ENCODE measurements at regions not wholly inside any gene's neighbourhood (a gene's known extent, or its start where the extent isn't known, plus 50 kb on each side); places are given as distances from the start of the nearest gene placed in this dataset.

- no peak overlapping the region for H3K4me3 ChIP-seq
- intact Hi-C loops (cut with DNase I), result no loop called here
- 91 to 100% (median 93%) methylated on average over 2 of the region's 2 CpGs for WGBS, 4 donors
- H3K9me3 ChIP-seq (replicated peaks in 1 of 3), result no peaks in the 10 kb centered on the region
- no peak for DNase-seq
- no peaks in the 10 kb centered on the region for H3K27me3 ChIP-seq
- no peak overlapping the region for H3K27ac ChIP-seq
- TF ChIP-seq POLR2A (IDR thresholded peaks at IDR 0.05) (no peak), CTCF (IDR thresholded peaks at IDR 0.05) (no peak)
- H3K4me1 ChIP-seq (replicated peaks in 1 of 2), result no peaks in the 10 kb centered on the region
- H3K36me3 ChIP-seq (replicated peaks in 1 of 2), result no peaks in the 10 kb centered on the region
These were observed 150.6 kb upstream of the FOXP2 start for GRCh38 chr7:114264023-114264422.

- Histone ChIP-seq H3K27me3 (no peaks in the 10 kb centered on the region), H3K27ac (no peak overlapping the region), H3K4me3 (no peak overlapping the region), H3K4me1 (replicated peaks in 1 of 2) (no peaks in the 10 kb centered on the region), H3K9me3 (replicated peaks in 1 of 3) (no peaks in the 10 kb centered on the region), H3K36me3 (replicated peaks in 1 of 2) (no peaks in the 10 kb centered on the region)
- DNase-seq, result no peak
- intact Hi-C loops (cut with DNase I), result no loop called here
- TF ChIP-seq POLR2A (IDR thresholded peaks at IDR 0.05) (no peak), CTCF (IDR thresholded peaks at IDR 0.05) (no peak)
- 38 to 54% (median 50%) methylated on average over 3 of the region's 3 CpGs for WGBS, 4 donors
These were observed 151.4 kb upstream of the FOXP2 start for GRCh38 chr7:114263219-114263618.

- TF ChIP-seq POLR2A (IDR thresholded peaks at IDR 0.05) (no peak), CTCF (IDR thresholded peaks at IDR 0.05) (no peak)
- Histone ChIP-seq H3K27me3 (no peaks in the 10 kb centered on the region), H3K4me1 (replicated peaks in 1 of 2) (no peaks in the 10 kb centered on the region), H3K27ac (no peak overlapping the region), H3K4me3 (no peak overlapping the region), H3K9me3 (replicated peaks in 1 of 3) (no peaks in the 10 kb centered on the region), H3K36me3 (replicated peaks in 1 of 2) (no peaks in the 10 kb centered on the region)
- DNase-seq, result no peak
- intact Hi-C loops (cut with DNase I), result no loop called here
- 90 to 94% (median 92%) methylated on average over 11 to 14 of the region's 14 CpGs for WGBS, 4 donors
These were observed 159.2 kb upstream of the FOXP2 start for GRCh38 chr7:114255404-114255841.

GRCh38 chr7:114243646-114244045 lies 171.0 kb upstream of the FOXP2 start:
- Histone ChIP-seq H3K27me3 (no peaks in the 10 kb centered on the region), H3K4me3 (no peak overlapping the region), H3K27ac (no peak overlapping the region), H3K9me3 (replicated peaks in 1 of 3) (no peaks in the 10 kb centered on the region), H3K36me3 (replicated peaks in 1 of 2) (no peaks in the 10 kb centered on the region), H3K4me1 (replicated peaks in 1 of 2) (no peaks in the 10 kb centered on the region)
- intact Hi-C loops (cut with DNase I), result no loop called here
- TF ChIP-seq CTCF (IDR thresholded peaks at IDR 0.05) (no peak), POLR2A (IDR thresholded peaks at IDR 0.05) (no peak)
- no peak for DNase-seq
- WGBS, 4 donors, result 72 to 82% (median 76%) methylated on average over 3 of the region's 3 CpGs

All from adrenal gland (tissue), 9 donors.